Hepatocyte (in vitro differentiated cells): ENCODE measurements at regions not wholly inside any gene's neighbourhood (a gene's known extent, or its start where the extent isn't known, plus 50 kb on each side); places are given as distances from the start of the nearest gene placed in this dataset.

Experiments used
- DNase-seq: peaks from one replicate; pipeline ENCODE4 v3.0.0-alpha.2; 2016; ENCODE audit warnings: low spot score
- H2AFZ ChIP-seq: fragments of 200-600 bp; sonication (generic); 2 replicates; pipeline ENCODE4 v1.6.0; 2016; ENCODE audit warnings: antibody characterized with exemption, mild to moderate bottlenecking
- H3K27ac ChIP-seq: fragments of 200-600 bp; sonication (generic); 2 replicates; pipeline ENCODE4 v1.5.1; 2016; ENCODE audit warnings: mild to moderate bottlenecking
- H3K27me3 ChIP-seq: fragments of 200-600 bp; sonication (generic); 2 replicates; pipeline ENCODE4 v1.6.1; 2016
- H3K36me3 ChIP-seq: fragments of 200-600 bp; sonication (generic); replicated peaks from 2 replicates; pipeline ENCODE4 v1.5.1; 2016; ENCODE audit warnings: low read depth; ENCODE audit not compliant: insufficient read depth
- H3K4me1 ChIP-seq: fragments of 200-600 bp; sonication (generic); 2 replicates; pipeline ENCODE4 v1.5.1; 2016; ENCODE audit warnings: mild to moderate bottlenecking, moderate library complexity; ENCODE audit not compliant: insufficient read depth
- H3K4me2 ChIP-seq: fragments of 200-600 bp; sonication (generic); 2 replicates; pipeline ENCODE4 v1.6.0; 2016
- H3K4me3 ChIP-seq: fragments of 200-600 bp; sonication (generic); 2 replicates; pipeline ENCODE4 v1.5.1; 2016; ENCODE audit warnings: mild to moderate bottlenecking
- H3K79me2 ChIP-seq: fragments of 200-600 bp; sonication (generic); 2 replicates; pipeline ENCODE4 v1.6.0; 2017; ENCODE audit warnings: mild to moderate bottlenecking
- H3K9me2 ChIP-seq: fragments of 200-600 bp; sonication (generic); replicated peaks from 2 replicates; pipeline ENCODE4 v1.6.0; 2017; ENCODE audit warnings: mild to moderate bottlenecking; ENCODE audit not compliant: insufficient read depth
- H3K9me3 ChIP-seq: fragments of 200-600 bp; sonication (generic); 2 replicates; pipeline ENCODE4 v1.5.1; 2016; ENCODE audit warnings: low read depth, mild to moderate bottlenecking
- H4K20me1 ChIP-seq: fragments of 200-600 bp; sonication (generic); 2 replicates; pipeline ENCODE4 v1.6.0; 2016; ENCODE audit warnings: mild to moderate bottlenecking; ENCODE audit not compliant: insufficient read depth, poor library complexity, severe bottlenecking
- EZH2 ChIP-seq: fragments of 200-600 bp; sonication (generic); IDR thresholded peaks from 2 replicates; pipeline ENCODE4 v1.6.1; 2016; ENCODE audit warnings: antibody characterized with exemption, mild to moderate bottlenecking, borderline replicate concordance
- EZH2phosphoT487 ChIP-seq: fragments of 200-600 bp; sonication (generic); IDR thresholded peaks from one replicate; pipeline ENCODE4 v1.6.1; 2018; ENCODE audit warnings: antibody characterized with exemption, mild to moderate bottlenecking, low read depth, moderate library complexity; ENCODE audit not compliant: unreplicated experiment, severe bottlenecking
- WGBS: methylation state at CpG from one replicate; pipeline ENCODE4 v1.1.6; 2016; ENCODE audit warnings: low lambda C conversion rate; ENCODE audit errors: missing lambda C conversion rate; 5-methylcytosine and 5-hydroxymethylcytosine counted together
- TF ChIP-seq, protein P1 (sequence below): fragments of 200-600 bp; sonication (generic); IDR thresholded peaks from 2 replicates; pipeline ENCODE4 v1.5.1; 2016; ENCODE audit warnings: antibody characterized with exemption, mild to moderate bottlenecking; ENCODE audit not compliant: poor library complexity

DNA sequence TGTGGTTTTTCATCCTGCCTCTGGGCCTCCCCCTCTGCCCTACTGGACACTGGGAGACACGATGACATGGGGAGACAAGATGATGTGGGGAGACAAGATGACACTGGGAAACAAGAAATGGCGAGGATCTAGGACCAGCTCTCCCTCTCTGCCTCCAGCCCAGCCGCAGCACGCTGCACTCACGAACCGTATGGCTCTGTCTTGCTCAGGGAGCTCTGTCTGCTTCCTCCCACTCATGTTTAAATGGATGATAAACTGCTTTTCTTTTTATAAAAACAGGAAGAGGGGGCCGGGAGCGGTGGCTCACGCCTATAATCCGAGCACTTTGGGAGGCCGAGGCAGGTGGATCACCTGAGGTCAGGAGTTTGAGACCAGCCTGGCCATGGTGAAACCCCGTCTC is 73.7 kb downstream of the SPATA31D1 start:
- H3K4me3 ChIP-seq = no peak overlapping the region
- no peaks in the 10 kb centered on the region for H4K20me1 ChIP-seq
- H3K9me2 ChIP-seq = no peaks in the 10 kb centered on the region
- TF ChIP-seq, protein P1, sequence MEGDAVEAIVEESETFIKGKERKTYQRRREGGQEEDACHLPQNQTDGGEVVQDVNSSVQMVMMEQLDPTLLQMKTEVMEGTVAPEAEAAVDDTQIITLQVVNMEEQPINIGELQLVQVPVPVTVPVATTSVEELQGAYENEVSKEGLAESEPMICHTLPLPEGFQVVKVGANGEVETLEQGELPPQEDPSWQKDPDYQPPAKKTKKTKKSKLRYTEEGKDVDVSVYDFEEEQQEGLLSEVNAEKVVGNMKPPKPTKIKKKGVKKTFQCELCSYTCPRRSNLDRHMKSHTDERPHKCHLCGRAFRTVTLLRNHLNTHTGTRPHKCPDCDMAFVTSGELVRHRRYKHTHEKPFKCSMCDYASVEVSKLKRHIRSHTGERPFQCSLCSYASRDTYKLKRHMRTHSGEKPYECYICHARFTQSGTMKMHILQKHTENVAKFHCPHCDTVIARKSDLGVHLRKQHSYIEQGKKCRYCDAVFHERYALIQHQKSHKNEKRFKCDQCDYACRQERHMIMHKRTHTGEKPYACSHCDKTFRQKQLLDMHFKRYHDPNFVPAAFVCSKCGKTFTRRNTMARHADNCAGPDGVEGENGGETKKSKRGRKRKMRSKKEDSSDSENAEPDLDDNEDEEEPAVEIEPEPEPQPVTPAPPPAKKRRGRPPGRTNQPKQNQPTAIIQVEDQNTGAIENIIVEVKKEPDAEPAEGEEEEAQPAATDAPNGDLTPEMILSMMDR = no peak
- TF ChIP-seq EZH2phosphoT487 (no peak), EZH2 (no peak)
- H2AFZ ChIP-seq = no peak overlapping the region
- H3K4me2 ChIP-seq = no peak overlapping the region
- no peaks in the 10 kb centered on the region for H3K36me3 ChIP-seq
- H3K4me1 ChIP-seq = no peaks in the 10 kb centered on the region
- no peak for DNase-seq
- H3K79me2 ChIP-seq = no peaks in the 10 kb centered on the region
- H3K9me3 ChIP-seq = no peaks in the 10 kb centered on the region
- 88% methylated on average over 12 of the region's 12 CpGs for WGBS
- no peaks in the 10 kb centered on the region for H3K27me3 ChIP-seq
- no peak overlapping the region for H3K27ac ChIP-seq

GRCh38 chr9:82073551-82074543 is 85.3 kb downstream of the SPATA31D1 start:
- H3K9me3 ChIP-seq = no peaks in the 10 kb centered on the region
- no peaks in the 10 kb centered on the region for H3K79me2 ChIP-seq
- no peaks in the 10 kb centered on the region for H3K27me3 ChIP-seq
- H3K4me1 ChIP-seq = no peaks in the 10 kb centered on the region
- no peak for DNase-seq
- no peaks in the 10 kb centered on the region for H3K9me2 ChIP-seq
- H3K4me3 ChIP-seq = no peak overlapping the region
- no peaks in the 10 kb centered on the region for H4K20me1 ChIP-seq
- TF ChIP-seq EZH2phosphoT487 (no peak), EZH2 (no peak)
- TF ChIP-seq, protein P1 = no peak
- 79% methylated on average over 2 of the region's 2 CpGs for WGBS
- no peaks in the 10 kb centered on the region for H3K36me3 ChIP-seq
- no peak overlapping the region for H3K27ac ChIP-seq
- no peak overlapping the region for H2AFZ ChIP-seq
- no peak overlapping the region for H3K4me2 ChIP-seq

- Histone ChIP-seq H3K9me2 (no peaks in the 10 kb centered on the region), H2AFZ (no peak overlapping the region), H4K20me1 (no peaks in the 10 kb centered on the region), H3K27me3 (no peaks in the 10 kb centered on the region), H3K27ac (no peak overlapping the region), H3K79me2 (no peaks in the 10 kb centered on the region), H3K4me2 (no peak overlapping the region), H3K4me3 (no peak overlapping the region), H3K36me3 (no peaks in the 10 kb centered on the region), H3K9me3 (no peaks in the 10 kb centered on the region), H3K4me1 (no peaks in the 10 kb centered on the region)
- no peak for DNase-seq
- TF ChIP-seq EZH2phosphoT487 = no peak
- no peak for TF ChIP-seq EZH2
- TF ChIP-seq, protein P1 = no peak
Observed at GRCh38 chr9:82080265-82080664, 91.7 kb downstream of the SPATA31D1 start.
